ENCODE measurements at regions not wholly inside any gene's neighbourhood (a gene's known extent, or its start where the extent isn't known, plus 50 kb on each side); places are given as distances from the start of the nearest gene placed in this dataset.

GRCh38 chr15:31561156-31561555 lies 234.5 kb downstream of the KLF13 start:
- ATAC-seq (replicated peaks in 1 of 4) (no peak), DNase-seq (no peak)
- H3K27me3 Mint-ChIP-seq: peaks cover 0 to 3% of the 10 kb centered on the region in 2 donors
- 78% methylated on average over 4 of the region's 7 CpGs for WGBS (ENCODE audit: insufficient coverage)
- Histone ChIP-seq H3K9me3 (no peaks in the 10 kb centered on the region), H3K27ac (ENCODE audit: low read length) (no peak overlapping the region), H3K36me3 (ENCODE audit: control insufficient read depth in 2 of 2, extremely low read depth in 1 of 2, insufficient read depth in 1 of 2, low read length in 1 of 2) (no peaks in the 10 kb centered on the region), H3K4me1 (ENCODE audit: control insufficient read depth in 1 of 2, extremely low read depth in 1 of 2, insufficient read depth in 2 of 2, low read length in 2 of 2) (no peaks in the 10 kb centered on the region), H3K27me3 (replicated peaks in 1 of 2; ENCODE audit: control insufficient read depth in 2 of 2, extremely low read depth in 1 of 2, insufficient read depth in 2 of 2, low read length in 1 of 2) (peaks cover 0 to 7% of the 10 kb centered on the region in 2 experiments), H3K4me3 (ENCODE audit: control insufficient read depth in 1 of 2, extremely low read depth in 1 of 2, low read length in 1 of 2) (no peak overlapping the region)
- CTCF ChIA-PET: no interaction called here
- H3K4me1 Mint-ChIP-seq: no peaks in the 10 kb centered on the region
- POLR2A ChIA-PET: no interaction called here
- H3K27ac Mint-ChIP-seq: no peak overlapping the region
- H3K4me3 Mint-ChIP-seq: no peak overlapping the region
- H3K36me3 Mint-ChIP-seq: no peaks in the 10 kb centered on the region
- H3K9me3 Mint-ChIP-seq: no peaks in the 10 kb centered on the region

GRCh38 chr15:31563001-31563400 lies 236.4 kb downstream of the KLF13 start:
- POLR2A ChIA-PET: no interaction called here
- no peak overlapping the region for H3K4me3 Mint-ChIP-seq
- no peak overlapping the region for H3K4me3 ChIP-seq (ENCODE audit: control insufficient read depth in 1 of 2, extremely low read depth in 1 of 2, low read length in 1 of 2)

DNA sequence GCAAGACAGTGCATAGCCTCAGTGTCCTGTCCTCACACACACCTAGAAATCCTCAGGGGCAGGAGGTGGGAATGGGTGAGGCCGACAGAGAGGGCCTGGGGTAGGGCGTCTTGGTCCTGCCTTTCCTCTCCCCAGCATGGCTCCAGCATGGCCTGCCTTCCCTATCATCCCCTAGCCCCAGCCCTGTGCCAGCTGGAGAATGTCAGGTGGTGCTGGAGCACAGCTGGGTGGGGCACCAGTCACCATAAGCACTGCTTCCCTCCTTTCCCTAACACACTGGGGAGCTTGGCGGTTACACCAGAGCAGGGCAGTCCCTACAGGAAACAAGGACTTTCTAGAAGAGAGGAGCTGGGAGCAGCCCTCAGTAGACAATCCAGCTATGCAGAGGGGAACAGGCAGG lies 236.8 kb downstream of the KLF13 start:
- no peak for DNase-seq
- H3K9me3 Mint-ChIP-seq: peaks cover 3 to 11% (median 6%) of the 10 kb centered on the region in 3 donors
- H3K27me3 ChIP-seq (replicated peaks in 1 of 2; ENCODE audit: control insufficient read depth in 2 of 2, extremely low read depth in 1 of 2, insufficient read depth in 2 of 2, low read length in 1 of 2): peaks cover 0 to 7% of the 10 kb centered on the region in 2 experiments
- no peaks in the 10 kb centered on the region for H3K4me1 Mint-ChIP-seq
- no peaks in the 10 kb centered on the region for H3K36me3 ChIP-seq (ENCODE audit: control insufficient read depth in 2 of 2, extremely low read depth in 1 of 2, insufficient read depth in 1 of 2, low read length in 1 of 2)
- H3K4me3 ChIP-seq (ENCODE audit: control insufficient read depth in 1 of 2, extremely low read depth in 1 of 2, low read length in 1 of 2): no peak overlapping the region
- H3K27ac ChIP-seq (ENCODE audit: low read length): no peak overlapping the region
- no peak overlapping the region for H3K27ac Mint-ChIP-seq
- ChIA-PET POLR2A (no interaction called here), CTCF (no interaction called here)
- H3K4me1 ChIP-seq (ENCODE audit: control insufficient read depth in 1 of 2, extremely low read depth in 1 of 2, insufficient read depth in 2 of 2, low read length in 2 of 2): no peaks in the 10 kb centered on the region
- no peaks in the 10 kb centered on the region for H3K27me3 Mint-ChIP-seq
- no peak overlapping the region for H3K4me3 Mint-ChIP-seq
- no peaks in the 10 kb centered on the region for H3K36me3 Mint-ChIP-seq
- WGBS (ENCODE audit: insufficient coverage): 100% methylated on average over 1 of the region's 3 CpGs
- H3K9me3 ChIP-seq: no peaks in the 10 kb centered on the region
- ATAC-seq (replicated peaks in 1 of 4): no peak

More at GRCh38 chr15:31563001-31563400, 236.4 kb downstream of the KLF13 start:
- Mint-ChIP-seq H3K4me1 (no peaks in the 10 kb centered on the region), H3K36me3 (no peaks in the 10 kb centered on the region), H3K9me3 (peaks cover 3 to 8% (median 6%) of the 10 kb centered on the region in 3 donors), H3K27ac (no peak overlapping the region), H3K27me3 (no peaks in the 10 kb centered on the region)
- no peak for DNase-seq
- no peaks in the 10 kb centered on the region for H3K9me3 ChIP-seq
- CTCF ChIA-PET: no interaction called here
- ATAC-seq (replicated peaks in 1 of 4): no peak
- H3K36me3 ChIP-seq (ENCODE audit: control insufficient read depth in 2 of 2, extremely low read depth in 1 of 2, insufficient read depth in 1 of 2, low read length in 1 of 2): no peaks in the 10 kb centered on the region
- no peaks in the 10 kb centered on the region for H3K4me1 ChIP-seq (ENCODE audit: control insufficient read depth in 1 of 2, extremely low read depth in 1 of 2, insufficient read depth in 2 of 2, low read length in 2 of 2)
- no peak overlapping the region for H3K27ac ChIP-seq (ENCODE audit: low read length)
- peaks cover 0 to 7% of the 10 kb centered on the region in 2 experiments for H3K27me3 ChIP-seq (replicated peaks in 1 of 2; ENCODE audit: control insufficient read depth in 2 of 2, extremely low read depth in 1 of 2, insufficient read depth in 2 of 2, low read length in 1 of 2)
- WGBS (ENCODE audit: insufficient coverage): 70% methylated on average over 2 of the region's 5 CpGs

GRCh38 chr15:31567861-31568260 lies 241.2 kb downstream of the KLF13 start:
- Histone ChIP-seq H3K27me3 (replicated peaks in 1 of 2; ENCODE audit: control insufficient read depth in 2 of 2, extremely low read depth in 1 of 2, insufficient read depth in 2 of 2, low read length in 1 of 2) (no peaks in the 10 kb centered on the region), H3K4me1 (ENCODE audit: control insufficient read depth in 1 of 2, extremely low read depth in 1 of 2, insufficient read depth in 2 of 2, low read length in 2 of 2) (no peaks in the 10 kb centered on the region), H3K36me3 (ENCODE audit: control insufficient read depth in 2 of 2, extremely low read depth in 1 of 2, insufficient read depth in 1 of 2, low read length in 1 of 2) (no peaks in the 10 kb centered on the region), H3K4me3 (ENCODE audit: control insufficient read depth in 1 of 2, extremely low read depth in 1 of 2, low read length in 1 of 2) (no peak overlapping the region), H3K27ac (ENCODE audit: low read length) (no peak overlapping the region), H3K9me3 (no peaks in the 10 kb centered on the region)
- no peak for ATAC-seq (replicated peaks in 1 of 4)
- POLR2A ChIA-PET: no interaction called here
- 86% methylated on average over 2 of the region's 2 CpGs for WGBS (ENCODE audit: insufficient coverage)
- Mint-ChIP-seq H3K4me1 (no peaks in the 10 kb centered on the region), H3K36me3 (no peaks in the 10 kb centered on the region), H3K9me3 (peaks cover 3 to 17% (median 6%) of the 10 kb centered on the region in 3 donors), H3K27me3 (no peaks in the 10 kb centered on the region), H3K4me3 (no peak overlapping the region), H3K27ac (no peak overlapping the region)
- CTCF ChIA-PET: no interaction called here
- DNase-seq: no peak

DNA sequence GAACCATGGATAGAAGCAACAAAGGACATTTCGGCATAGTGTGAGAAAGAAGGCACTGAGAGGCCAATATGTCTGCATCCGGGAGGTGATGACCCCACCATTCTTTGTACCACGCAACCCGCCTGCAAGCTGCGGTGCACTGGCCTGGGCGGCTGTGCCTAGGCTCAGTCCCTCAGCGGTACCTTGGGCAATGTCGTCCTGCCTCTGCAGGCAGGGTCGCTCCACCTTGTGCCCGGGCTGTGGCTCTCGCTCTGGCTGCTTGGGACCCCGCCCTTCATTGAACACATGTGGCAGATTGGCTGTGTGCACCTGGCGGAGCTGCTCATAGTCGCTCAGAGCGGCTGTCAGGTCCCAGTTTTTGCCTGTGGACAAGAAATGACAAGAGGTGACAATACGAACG lies 243.2 kb downstream of the KLF13 start:
- no peak overlapping the region for H3K4me3 Mint-ChIP-seq
- 91% methylated on average over 13 of the region's 17 CpGs for WGBS (ENCODE audit: insufficient coverage)

DNA sequence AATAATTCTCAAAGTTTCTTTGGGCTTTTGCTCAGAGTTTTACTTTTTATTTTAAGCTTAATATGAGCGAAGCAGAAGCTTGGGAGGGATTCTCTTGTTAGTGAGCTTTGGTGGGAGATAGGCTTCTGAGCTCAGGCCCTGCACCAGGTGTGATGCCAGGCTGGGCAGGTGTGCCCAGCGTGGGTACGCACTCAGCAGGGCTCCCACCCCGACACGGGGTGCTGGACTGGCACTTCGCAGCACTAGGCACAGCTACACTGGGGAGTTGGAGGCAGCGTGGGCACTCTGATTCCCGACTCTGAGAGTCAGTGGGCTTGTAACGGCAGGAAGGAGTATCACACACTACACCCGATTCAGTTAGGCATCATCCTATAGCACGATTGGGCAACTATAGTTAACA lies 244.0 kb downstream of the KLF13 start:
- Histone ChIP-seq H3K9me3 (no peaks in the 10 kb centered on the region), H3K27me3 (replicated peaks in 1 of 2; ENCODE audit: control insufficient read depth in 2 of 2, extremely low read depth in 1 of 2, insufficient read depth in 2 of 2, low read length in 1 of 2) (no peaks in the 10 kb centered on the region), H3K36me3 (ENCODE audit: control insufficient read depth in 2 of 2, extremely low read depth in 1 of 2, insufficient read depth in 1 of 2, low read length in 1 of 2) (no peaks in the 10 kb centered on the region), H3K4me1 (ENCODE audit: control insufficient read depth in 1 of 2, extremely low read depth in 1 of 2, insufficient read depth in 2 of 2, low read length in 2 of 2) (no peaks in the 10 kb centered on the region), H3K27ac (ENCODE audit: low read length) (no peak overlapping the region), H3K4me3 (ENCODE audit: control insufficient read depth in 1 of 2, extremely low read depth in 1 of 2, low read length in 1 of 2) (no peak overlapping the region)
- POLR2A ChIA-PET: interaction anchor here in 1 of 2 donors (0.6 kb wide), 1 partner anchor 39 kb away, joined by 9 read pairs; no protein-coding TSS in a partner anchor
- no peak for ATAC-seq (replicated peaks in 1 of 4)
- no peak overlapping the region for H3K4me3 Mint-ChIP-seq
- H3K36me3 Mint-ChIP-seq: no peaks in the 10 kb centered on the region
- no peaks in the 10 kb centered on the region for H3K4me1 Mint-ChIP-seq
- no peak for DNase-seq
- H3K27me3 Mint-ChIP-seq: no peaks in the 10 kb centered on the region
- peaks cover 3 to 17% (median 6%) of the 10 kb centered on the region in 3 donors for H3K9me3 Mint-ChIP-seq
- CTCF ChIA-PET: no interaction called here
- H3K27ac Mint-ChIP-seq: no peak overlapping the region
- 92% methylated on average over 6 of the region's 11 CpGs for WGBS (ENCODE audit: insufficient coverage)

More for the DNA sequence above, 243.2 kb downstream of the KLF13 start:
- ChIA-PET POLR2A (no interaction called here), CTCF (no interaction called here)
- H3K36me3 Mint-ChIP-seq: no peaks in the 10 kb centered on the region
- DNase-seq (no peak), ATAC-seq (replicated peaks in 1 of 4) (no peak)
- H3K4me1 ChIP-seq (ENCODE audit: control insufficient read depth in 1 of 2, extremely low read depth in 1 of 2, insufficient read depth in 2 of 2, low read length in 2 of 2): no peaks in the 10 kb centered on the region
- H3K27me3 ChIP-seq (replicated peaks in 1 of 2; ENCODE audit: control insufficient read depth in 2 of 2, extremely low read depth in 1 of 2, insufficient read depth in 2 of 2, low read length in 1 of 2): no peaks in the 10 kb centered on the region
- no peaks in the 10 kb centered on the region for H3K36me3 ChIP-seq (ENCODE audit: control insufficient read depth in 2 of 2, extremely low read depth in 1 of 2, insufficient read depth in 1 of 2, low read length in 1 of 2)
- no peak overlapping the region for H3K4me3 ChIP-seq (ENCODE audit: control insufficient read depth in 1 of 2, extremely low read depth in 1 of 2, low read length in 1 of 2)
- no peaks in the 10 kb centered on the region for H3K27me3 Mint-ChIP-seq
- H3K27ac ChIP-seq (ENCODE audit: low read length): no peak overlapping the region
- no peaks in the 10 kb centered on the region for H3K9me3 ChIP-seq
- no peaks in the 10 kb centered on the region for H3K4me1 Mint-ChIP-seq
- peaks cover 3 to 17% (median 6%) of the 10 kb centered on the region in 3 donors for H3K9me3 Mint-ChIP-seq
- no peak overlapping the region for H3K27ac Mint-ChIP-seq

GRCh38 chr15:31571676-31572075 lies 245.0 kb downstream of the KLF13 start:
- Mint-ChIP-seq H3K27me3 (no peaks in the 10 kb centered on the region), H3K36me3 (no peaks in the 10 kb centered on the region), H3K27ac (no peak overlapping the region), H3K9me3 (peaks cover 3 to 16% (median 6%) of the 10 kb centered on the region in 3 donors), H3K4me1 (no peaks in the 10 kb centered on the region), H3K4me3 (no peak overlapping the region)
- CTCF ChIA-PET: no interaction called here
- H3K27ac ChIP-seq (ENCODE audit: low read length): no peak overlapping the region
- no peak overlapping the region for H3K4me3 ChIP-seq (ENCODE audit: control insufficient read depth in 1 of 2, extremely low read depth in 1 of 2, low read length in 1 of 2)
- POLR2A ChIA-PET: no interaction called here
- ATAC-seq (replicated peaks in 1 of 4) (no peak), DNase-seq (no peak)
- no peaks in the 10 kb centered on the region for H3K36me3 ChIP-seq (ENCODE audit: control insufficient read depth in 2 of 2, extremely low read depth in 1 of 2, insufficient read depth in 1 of 2, low read length in 1 of 2)
- H3K9me3 ChIP-seq: no peaks in the 10 kb centered on the region
- no peaks in the 10 kb centered on the region for H3K27me3 ChIP-seq (replicated peaks in 1 of 2; ENCODE audit: control insufficient read depth in 2 of 2, extremely low read depth in 1 of 2, insufficient read depth in 2 of 2, low read length in 1 of 2)
- no peaks in the 10 kb centered on the region for H3K4me1 ChIP-seq (ENCODE audit: control insufficient read depth in 1 of 2, extremely low read depth in 1 of 2, insufficient read depth in 2 of 2, low read length in 2 of 2)
- 80% methylated on average over 1 of the region's 3 CpGs for WGBS (ENCODE audit: insufficient coverage)
